ENCODE measurements at regions not wholly inside any gene's neighbourhood (a gene's known extent, or its start where the extent isn't known, plus 50 kb on each side); places are given as distances from the start of the nearest gene placed in this dataset.

DNA sequence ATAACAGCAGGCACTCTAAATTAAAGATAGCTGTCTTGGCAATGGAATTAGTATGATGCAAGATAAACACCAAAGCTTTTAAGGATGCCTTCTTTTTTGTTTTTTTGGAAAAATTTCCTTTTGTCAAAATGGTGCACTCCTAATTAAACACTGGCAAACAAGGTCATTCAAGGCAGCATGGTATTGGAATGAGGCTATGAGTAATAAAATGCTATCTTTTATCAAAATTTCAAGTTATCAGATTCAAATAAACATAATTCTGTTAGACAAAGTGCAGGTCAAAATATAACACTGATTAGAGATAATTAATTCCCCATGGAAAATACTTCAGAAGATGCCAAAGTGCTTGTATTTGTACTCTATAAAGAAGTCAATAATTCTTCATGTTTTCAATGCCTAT, 514.1 kb downstream of the TENT5A start:
- Histone ChIP-seq H3K4me3 (no peak overlapping the region), H3K9me3 (no peaks in the 10 kb centered on the region), H3K27ac (no peak overlapping the region), H3K4me2 (no peak overlapping the region), H3K4me1 (no peaks in the 10 kb centered on the region), H3K9ac (no peak overlapping the region), H3K36me3 (no peaks in the 10 kb centered on the region), H4K20me1 (no peaks in the 10 kb centered on the region), H3K27me3 (no peaks in the 10 kb centered on the region)
- no peak for TF ChIP-seq Cebpa-rat (IDR thresholded peaks at IDR 0.05)

DNA sequence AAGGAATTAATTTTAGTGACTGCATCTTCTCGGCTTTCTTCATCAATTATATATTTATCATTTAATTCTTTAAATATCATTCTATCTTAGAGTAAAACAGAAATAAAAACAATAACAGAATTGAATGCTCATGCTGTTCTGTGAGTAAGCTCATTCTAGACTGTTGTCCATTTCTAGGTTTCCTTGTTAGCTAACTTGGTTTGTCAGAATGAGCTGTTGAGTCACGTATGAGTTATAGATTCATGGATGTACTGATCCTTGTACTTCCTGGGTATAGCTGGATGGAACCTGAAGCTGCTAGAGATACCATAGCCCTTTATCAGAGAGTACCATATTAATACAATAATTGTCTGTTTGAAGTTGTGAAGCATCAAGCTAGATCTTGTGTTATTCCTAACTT, 515.3 kb downstream of the TENT5A start:
- Histone ChIP-seq H3K36me3 (no peaks in the 10 kb centered on the region), H3K4me2 (no peak overlapping the region), H4K20me1 (no peaks in the 10 kb centered on the region), H3K4me3 (no peak overlapping the region), H3K4me1 (no peaks in the 10 kb centered on the region), H3K27me3 (no peaks in the 10 kb centered on the region), H3K9me3 (no peaks in the 10 kb centered on the region), H3K27ac (no peak overlapping the region), H3K9ac (no peak overlapping the region)
- no peak for TF ChIP-seq Cebpa-rat (IDR thresholded peaks at IDR 0.05)

DNA sequence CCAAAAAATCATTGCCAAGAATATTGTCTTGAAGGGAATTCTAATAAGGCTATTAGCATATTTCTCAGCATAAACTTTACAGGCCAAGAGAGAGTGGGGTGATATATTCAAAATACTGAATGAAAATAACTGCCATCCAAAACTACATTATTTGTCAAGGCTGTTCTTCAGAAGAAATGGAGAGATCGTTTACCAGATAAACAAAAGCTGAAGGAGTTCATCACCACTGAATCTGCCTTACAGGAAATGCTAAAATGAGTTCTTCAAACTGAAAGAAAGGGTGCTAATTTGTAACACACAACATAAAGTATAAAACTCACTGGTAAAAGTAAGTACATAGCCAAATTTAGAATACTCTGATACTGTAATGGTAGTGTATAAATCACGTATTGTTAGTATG, 517.0 kb downstream of the TENT5A start:
- H3K4me1 ChIP-seq: no peaks in the 10 kb centered on the region
- H3K27ac ChIP-seq: no peak overlapping the region
- no peaks in the 10 kb centered on the region for H3K36me3 ChIP-seq
- no peaks in the 10 kb centered on the region for H3K27me3 ChIP-seq
- H4K20me1 ChIP-seq: no peaks in the 10 kb centered on the region
- H3K9ac ChIP-seq: no peak overlapping the region
- no peak overlapping the region for H3K4me3 ChIP-seq
- H3K4me2 ChIP-seq: no peak overlapping the region
- TF ChIP-seq Cebpa-rat (IDR thresholded peaks at IDR 0.05): no peak
- no peaks in the 10 kb centered on the region for H3K9me3 ChIP-seq

DNA sequence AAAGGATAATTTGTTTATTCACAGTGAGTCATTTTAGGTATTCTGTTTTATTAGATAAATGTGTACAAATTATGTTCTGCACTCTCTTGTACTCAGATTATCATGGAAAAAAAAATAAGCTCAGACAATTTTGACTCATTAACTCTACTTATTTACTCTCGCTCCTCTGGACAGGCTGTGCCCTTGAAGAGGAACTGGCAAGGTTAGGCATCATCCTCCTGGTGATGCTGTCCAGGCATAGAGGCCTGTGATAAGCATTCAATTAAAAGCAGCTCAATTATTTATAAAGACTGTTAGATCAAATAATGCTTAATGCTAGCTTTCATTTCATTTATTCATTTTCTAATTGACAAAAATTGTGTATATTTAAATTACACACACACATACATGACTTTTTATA, 518.5 kb downstream of the TENT5A start:
- no peaks in the 10 kb centered on the region for H4K20me1 ChIP-seq
- no peak for TF ChIP-seq Cebpa-rat (IDR thresholded peaks at IDR 0.05)
- H3K4me1 ChIP-seq: no peaks in the 10 kb centered on the region
- H3K27ac ChIP-seq: no peak overlapping the region
- no peaks in the 10 kb centered on the region for H3K36me3 ChIP-seq
- H3K4me2 ChIP-seq: no peak overlapping the region
- no peaks in the 10 kb centered on the region for H3K27me3 ChIP-seq
- H3K4me3 ChIP-seq: no peak overlapping the region
- H3K9ac ChIP-seq: no peak overlapping the region
- no peaks in the 10 kb centered on the region for H3K9me3 ChIP-seq

DNA sequence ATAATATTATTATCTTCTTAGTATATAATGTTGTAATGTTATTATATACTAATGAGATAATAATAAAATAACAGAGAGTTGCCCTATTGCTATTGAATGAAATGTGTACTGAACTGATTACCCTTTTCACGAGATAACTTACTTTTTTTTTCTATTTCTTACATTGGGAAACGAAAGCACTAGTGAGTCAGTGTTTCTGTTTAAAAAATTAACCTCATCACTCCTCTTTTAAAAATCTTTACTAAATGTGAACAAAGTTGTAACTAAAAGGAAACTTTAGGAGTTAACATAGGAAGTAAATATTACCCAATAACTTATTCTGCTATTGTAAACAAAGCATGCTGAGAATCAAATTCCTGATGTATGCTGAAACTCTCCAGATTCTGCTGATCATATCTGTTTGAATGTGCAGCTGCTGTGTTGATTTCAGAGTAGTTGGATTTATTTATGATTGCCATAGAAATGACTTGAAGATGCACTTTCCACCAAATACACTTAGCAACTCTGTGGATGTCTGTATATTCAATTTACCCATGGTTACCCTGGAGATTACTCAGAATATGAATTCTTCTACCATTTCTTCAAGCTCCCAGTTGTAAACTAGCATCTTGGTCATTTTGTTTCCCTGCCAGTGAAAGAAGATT, 523.4 kb downstream of the TENT5A start:
- H4K20me1 ChIP-seq: no peaks in the 10 kb centered on the region
- no peak for TF ChIP-seq Cebpa-rat (IDR thresholded peaks at IDR 0.05)
- H3K27ac ChIP-seq: no peak overlapping the region
- H3K36me3 ChIP-seq: no peaks in the 10 kb centered on the region
- no peak overlapping the region for H3K9ac ChIP-seq
- H3K4me2 ChIP-seq: no peak overlapping the region
- no peaks in the 10 kb centered on the region for H3K4me1 ChIP-seq
- no peaks in the 10 kb centered on the region for H3K27me3 ChIP-seq
- no peaks in the 10 kb centered on the region for H3K9me3 ChIP-seq
- H3K4me3 ChIP-seq: no peak overlapping the region

DNA sequence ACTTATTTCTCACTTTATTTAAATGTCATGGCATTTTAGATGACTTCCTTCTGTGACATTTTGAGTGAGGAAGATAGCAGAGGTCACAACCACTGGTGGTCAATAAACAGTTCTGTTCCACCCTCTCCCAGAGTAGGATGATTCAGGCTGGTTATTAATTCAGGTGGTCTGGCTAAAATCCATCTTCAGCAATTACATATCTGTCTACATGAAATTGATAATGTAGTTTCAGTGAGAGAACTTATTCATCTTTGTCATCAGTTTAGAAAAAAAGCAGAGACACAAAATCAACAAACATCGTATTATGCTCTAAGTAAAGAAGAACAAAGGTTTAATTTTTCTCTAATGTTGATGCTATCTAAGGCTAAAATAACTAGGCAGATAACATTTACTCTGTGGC, 525.5 kb downstream of the TENT5A start:
- Histone ChIP-seq H3K4me3 (no peak overlapping the region), H3K27me3 (no peaks in the 10 kb centered on the region), H3K4me1 (no peaks in the 10 kb centered on the region), H3K9ac (no peak overlapping the region), H3K36me3 (no peaks in the 10 kb centered on the region), H4K20me1 (no peaks in the 10 kb centered on the region), H3K4me2 (no peak overlapping the region), H3K9me3 (no peaks in the 10 kb centered on the region), H3K27ac (no peak overlapping the region)
- TF ChIP-seq Cebpa-rat (IDR thresholded peaks at IDR 0.05): no peak

DNA sequence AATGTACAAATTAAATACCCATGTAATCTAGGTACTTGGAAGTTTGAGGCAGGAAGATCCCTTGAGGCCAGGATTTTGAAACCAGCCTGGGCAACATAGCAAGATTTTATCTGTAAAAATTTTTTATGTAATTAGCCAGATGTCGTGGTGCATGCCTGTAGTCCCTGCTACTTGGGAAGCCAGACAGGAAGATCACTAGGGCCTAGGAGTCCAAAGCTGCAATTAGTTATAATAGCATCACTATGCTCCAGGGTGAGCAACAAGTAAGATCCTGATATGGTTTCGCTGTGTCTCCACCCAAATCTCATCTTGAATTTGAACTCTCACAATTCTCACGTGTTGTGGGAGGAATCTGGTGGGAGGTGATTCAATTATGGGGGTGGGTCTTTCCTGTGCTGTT, 535.8 kb downstream of the TENT5A start:
- Histone ChIP-seq H3K4me2 (no peak overlapping the region), H4K20me1 (no peaks in the 10 kb centered on the region), H3K9ac (no peak overlapping the region), H3K36me3 (no peaks in the 10 kb centered on the region), H3K4me3 (no peak overlapping the region), H3K4me1 (no peaks in the 10 kb centered on the region), H3K9me3 (no peaks in the 10 kb centered on the region), H3K27me3 (no peaks in the 10 kb centered on the region), H3K27ac (no peak overlapping the region)
- no peak for TF ChIP-seq Cebpa-rat (IDR thresholded peaks at IDR 0.05)

DNA sequence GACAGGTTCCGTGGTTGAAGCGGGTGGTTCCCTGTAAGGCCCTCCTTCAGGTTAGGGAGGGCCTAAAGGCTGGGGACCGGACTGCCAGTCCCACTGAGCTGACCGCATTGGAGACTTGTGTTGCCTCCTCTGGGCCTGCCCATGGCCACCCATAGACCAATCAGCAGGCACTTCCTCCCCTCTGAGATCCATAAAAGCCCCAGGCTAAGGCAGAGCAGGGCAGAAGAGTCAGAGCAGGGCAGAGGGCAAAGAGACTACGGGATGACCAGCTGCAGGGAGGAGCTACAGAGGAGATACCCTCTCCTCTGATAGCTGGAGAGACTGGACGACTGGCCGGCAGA, 537.4 kb downstream of the TENT5A start:
- no peaks in the 10 kb centered on the region for H3K36me3 ChIP-seq
- H3K4me1 ChIP-seq: no peaks in the 10 kb centered on the region
- H3K4me3 ChIP-seq: no peak overlapping the region
- no peak overlapping the region for H3K4me2 ChIP-seq
- no peaks in the 10 kb centered on the region for H3K9me3 ChIP-seq
- no peak overlapping the region for H3K27ac ChIP-seq
- H3K27me3 ChIP-seq: no peaks in the 10 kb centered on the region
- H4K20me1 ChIP-seq: no peaks in the 10 kb centered on the region
- no peak for TF ChIP-seq Cebpa-rat (IDR thresholded peaks at IDR 0.05)
- no peak overlapping the region for H3K9ac ChIP-seq

DNA sequence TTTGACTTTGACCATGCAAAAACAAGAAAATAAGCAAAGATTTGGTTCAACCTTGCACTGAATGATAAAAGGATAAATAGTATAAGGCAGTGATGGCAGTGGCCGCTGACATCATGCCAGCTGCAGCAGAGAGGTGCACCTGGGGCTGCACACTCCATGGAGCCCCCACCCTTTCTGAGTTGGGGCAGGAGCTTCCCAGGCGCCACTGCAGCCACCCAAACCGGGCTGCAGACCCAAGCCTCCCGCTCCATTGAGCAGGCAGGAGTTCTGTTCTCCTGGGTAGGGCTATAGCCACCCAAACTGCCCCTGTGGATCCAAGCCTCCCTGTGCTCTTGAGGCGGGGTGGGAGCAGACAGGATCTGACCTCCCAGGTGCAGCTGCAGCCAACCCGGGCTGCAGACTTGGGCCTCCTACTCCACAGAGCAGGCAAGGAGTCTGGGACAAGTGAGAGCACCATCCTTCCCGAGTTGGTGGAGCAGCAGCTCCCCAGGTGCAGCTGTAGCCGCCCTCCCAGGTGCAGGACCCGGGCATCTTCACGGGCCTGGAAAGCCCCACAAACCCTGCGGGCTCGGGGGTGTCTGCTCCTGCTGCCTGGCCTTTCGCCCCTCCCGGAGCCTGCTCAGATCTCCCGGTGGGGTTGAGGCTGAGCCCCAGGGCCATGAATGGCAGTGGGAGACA, 537.9 kb downstream of the TENT5A start:
- Histone ChIP-seq H3K36me3 (no peaks in the 10 kb centered on the region), H3K27me3 (no peaks in the 10 kb centered on the region), H3K9ac (no peak overlapping the region), H4K20me1 (no peaks in the 10 kb centered on the region), H3K9me3 (no peaks in the 10 kb centered on the region), H3K4me1 (no peaks in the 10 kb centered on the region), H3K4me3 (no peak overlapping the region), H3K4me2 (no peak overlapping the region), H3K27ac (no peak overlapping the region)
- no peak for TF ChIP-seq Cebpa-rat (IDR thresholded peaks at IDR 0.05)

DNA sequence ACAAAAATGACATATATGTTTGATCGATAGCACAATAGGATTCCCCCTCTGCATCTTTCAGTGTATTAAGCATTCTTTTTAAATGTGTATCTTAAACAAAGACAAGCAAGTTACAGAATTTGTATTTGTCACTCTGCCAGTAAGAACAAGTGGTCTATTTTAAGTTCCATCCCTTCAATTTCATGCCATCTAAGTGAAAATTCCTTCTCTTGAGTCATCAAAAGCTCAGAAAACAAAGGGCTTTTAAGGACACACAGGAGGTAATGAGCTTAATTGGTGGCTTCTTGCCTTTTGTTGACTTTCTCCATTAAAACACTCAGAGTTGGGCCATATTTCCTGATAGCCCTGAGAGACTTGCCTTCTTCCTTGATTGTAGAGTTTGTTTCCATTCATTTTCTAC, 547.8 kb downstream of the TENT5A start:
- Histone ChIP-seq H3K4me2 (no peak overlapping the region), H4K20me1 (no peaks in the 10 kb centered on the region), H3K9me3 (peaks cover 7% of the 10 kb centered on the region), H3K36me3 (no peaks in the 10 kb centered on the region), H3K4me3 (no peak overlapping the region), H3K9ac (no peak overlapping the region), H3K27ac (no peak overlapping the region), H3K4me1 (no peaks in the 10 kb centered on the region), H3K27me3 (no peaks in the 10 kb centered on the region)
- no peak for TF ChIP-seq Cebpa-rat (IDR thresholded peaks at IDR 0.05)

DNA sequence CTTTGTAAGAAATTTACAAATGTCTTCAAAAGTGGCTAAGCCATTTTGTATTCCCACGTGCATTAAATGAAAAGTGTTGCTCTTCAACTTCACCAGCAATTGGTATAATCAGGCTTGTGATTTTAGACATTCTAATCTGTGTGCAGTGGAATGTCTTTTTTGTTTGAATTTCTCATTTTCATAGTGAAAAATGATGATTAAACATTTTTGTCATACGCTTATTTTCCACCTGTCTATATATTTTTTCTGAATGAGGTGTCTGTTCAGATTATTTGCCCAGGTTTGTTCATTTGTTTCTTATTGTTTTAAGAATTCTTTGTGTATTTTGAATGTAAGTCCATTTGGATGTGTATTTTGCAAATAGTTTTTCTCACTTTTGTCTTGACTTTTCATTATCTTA, 558.1 kb downstream of the TENT5A start:
- H3K4me2 ChIP-seq: no peak overlapping the region
- no peak overlapping the region for H3K9ac ChIP-seq
- H3K27me3 ChIP-seq: no peaks in the 10 kb centered on the region
- TF ChIP-seq Cebpa-rat (IDR thresholded peaks at IDR 0.05): no peak
- no peaks in the 10 kb centered on the region for H4K20me1 ChIP-seq
- no peak overlapping the region for H3K4me3 ChIP-seq
- no peaks in the 10 kb centered on the region for H3K4me1 ChIP-seq
- no peaks in the 10 kb centered on the region for H3K9me3 ChIP-seq
- no peak overlapping the region for H3K27ac ChIP-seq
- no peaks in the 10 kb centered on the region for H3K36me3 ChIP-seq
